Fibroblast of upper back skin (primary cell): ENCODE measurements at regions not wholly inside any gene's neighbourhood (a gene's known extent, or its start where the extent isn't known, plus 50 kb on each side); places are given as distances from the start of the nearest gene placed in this dataset.

Experiments
- DNase-seq: peaks from one replicate; pipeline ENCODE4 v3.0.0-alpha.2; 2013

DNA sequence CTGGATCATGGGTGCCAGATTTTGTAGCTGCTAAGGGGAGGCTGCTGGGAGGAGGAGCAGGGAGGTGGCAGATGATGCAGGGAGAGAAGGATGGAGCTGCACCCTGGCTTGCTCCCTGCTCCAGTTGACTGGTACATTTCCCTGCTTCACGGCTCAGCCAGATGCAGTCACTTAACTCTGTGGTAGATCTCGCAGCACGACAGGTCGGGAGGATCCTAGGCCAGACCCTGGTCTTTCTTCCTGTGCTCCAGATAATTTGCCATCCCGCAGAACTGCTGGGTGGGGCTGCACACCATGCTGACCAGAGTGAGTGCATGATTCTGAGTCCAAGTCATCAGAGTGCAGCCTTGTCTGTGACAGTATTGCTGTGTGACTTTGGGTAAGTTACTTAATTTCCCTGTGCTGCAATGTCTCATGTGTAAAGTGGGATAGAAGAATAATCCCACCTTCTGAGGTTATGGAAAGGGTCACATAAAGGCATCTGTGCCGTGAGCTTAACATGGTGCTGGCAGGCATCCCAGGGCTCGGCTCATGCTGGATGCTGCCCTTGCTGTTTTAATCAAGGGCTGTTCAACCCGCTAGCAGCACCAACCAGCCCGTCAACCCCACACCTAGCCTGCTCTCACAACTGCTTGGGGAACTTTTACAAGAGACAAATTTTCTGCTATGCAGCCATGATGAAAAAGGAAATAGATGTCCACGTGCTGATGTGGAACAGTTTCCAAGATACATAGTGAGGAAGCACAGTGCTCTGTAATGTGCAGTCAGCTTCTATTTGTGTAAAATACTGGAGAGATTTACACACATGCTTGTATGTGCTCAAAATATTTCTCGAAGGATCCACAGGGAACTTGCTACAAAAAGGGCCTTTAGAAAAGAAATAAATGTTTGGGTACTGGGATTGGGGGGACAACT lies 257.9 kb downstream of the CDH26 start:
- DNase-seq = no peak

GRCh38 chr20:60219231-60219630 lies 261.0 kb downstream of the CDH26 start:
- DNase-seq = no peak

GRCh38 chr20:60219984-60220562 lies 261.9 kb downstream of the CDH26 start:
- peak; percentile 43 for DNase-seq

DNA sequence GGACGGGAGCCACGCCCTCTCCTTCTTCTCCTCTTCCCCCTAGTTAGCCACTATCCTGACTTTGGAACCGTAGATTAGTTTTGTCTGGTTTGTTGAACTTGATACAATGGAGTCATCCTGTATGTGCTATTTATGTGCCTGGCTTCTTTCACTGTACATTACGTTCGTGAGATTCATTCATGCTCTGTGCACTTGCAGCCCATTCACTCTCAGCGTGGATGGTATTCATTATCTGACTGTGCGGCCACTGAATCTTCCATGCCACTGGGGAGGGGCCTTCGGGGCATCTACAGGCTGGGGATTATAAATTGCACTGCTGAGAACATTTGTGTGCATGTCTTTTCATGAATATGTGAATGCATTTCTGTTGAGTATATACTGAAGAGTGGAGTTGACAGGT lies 262.5 kb downstream of the CDH26 start:
- no peak for DNase-seq

DNA sequence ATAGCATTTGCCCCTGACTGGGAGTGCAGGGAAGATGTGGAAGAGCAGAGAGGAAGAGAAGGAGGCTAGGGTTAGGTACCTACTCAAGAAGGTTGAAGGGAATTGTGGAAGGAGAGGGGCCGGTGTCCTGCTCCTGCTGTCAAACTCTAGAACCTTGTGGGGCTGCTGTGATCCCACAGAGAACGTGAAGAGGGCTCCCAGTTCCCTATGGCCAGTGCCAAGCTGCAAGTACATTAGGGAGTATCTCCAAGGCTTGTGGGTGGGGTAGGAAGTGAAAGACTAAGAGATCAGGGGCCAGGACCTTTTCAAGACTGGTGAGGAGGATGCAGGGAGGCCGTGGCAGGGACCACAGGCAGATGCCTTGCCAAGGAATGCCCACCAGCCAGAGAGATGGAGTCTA lies 263.4 kb downstream of the CDH26 start:
- DNase-seq = no peak

- DNase-seq = no peak
These were observed 264.3 kb downstream of the CDH26 start for GRCh38 chr20:60222497-60222896.

DNA sequence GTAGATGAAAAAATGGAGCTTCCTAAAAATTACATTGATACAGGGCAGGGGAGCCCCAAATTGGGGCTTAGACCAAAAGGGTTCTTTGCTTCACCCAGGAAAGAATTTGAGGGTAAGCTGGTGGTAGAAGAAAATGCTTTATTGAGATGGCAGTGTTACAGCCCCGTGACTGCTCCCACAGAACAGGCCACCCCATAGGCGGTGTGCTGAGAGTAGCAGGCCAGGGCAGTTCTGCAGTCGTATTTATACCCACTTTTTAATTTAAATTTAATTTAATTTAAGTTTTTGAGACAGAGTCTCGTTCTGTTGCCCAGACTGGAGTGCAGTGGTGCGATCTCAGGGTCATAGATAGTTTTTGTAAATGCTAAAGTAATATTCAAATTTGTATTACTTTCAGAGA lies 265.0 kb downstream of the CDH26 start:
- DNase-seq = no peak

DNA sequence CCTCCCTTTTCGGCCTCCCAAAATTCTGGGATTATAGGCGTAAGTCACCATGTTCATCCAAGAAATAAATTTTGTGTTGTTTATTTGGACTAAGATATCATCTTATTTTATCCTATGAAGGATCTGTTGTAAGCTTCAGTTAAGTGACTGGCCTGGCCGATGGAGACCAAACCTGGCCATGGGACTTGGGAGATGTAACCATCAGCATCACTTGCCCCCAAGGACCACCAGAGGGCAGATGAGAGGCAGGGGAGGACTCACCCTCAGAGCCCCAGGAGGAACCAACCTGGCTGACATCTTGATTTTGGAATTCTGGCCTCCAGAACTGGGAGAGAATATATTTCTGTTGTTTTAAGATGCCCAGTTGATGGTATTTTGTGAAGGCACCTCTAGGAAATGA lies 266.7 kb downstream of the CDH26 start:
- DNase-seq = no peak

- DNase-seq = no peak
These were observed 270.0 kb downstream of the CDH26 start for GRCh38 chr20:60228255-60228654.

DNA sequence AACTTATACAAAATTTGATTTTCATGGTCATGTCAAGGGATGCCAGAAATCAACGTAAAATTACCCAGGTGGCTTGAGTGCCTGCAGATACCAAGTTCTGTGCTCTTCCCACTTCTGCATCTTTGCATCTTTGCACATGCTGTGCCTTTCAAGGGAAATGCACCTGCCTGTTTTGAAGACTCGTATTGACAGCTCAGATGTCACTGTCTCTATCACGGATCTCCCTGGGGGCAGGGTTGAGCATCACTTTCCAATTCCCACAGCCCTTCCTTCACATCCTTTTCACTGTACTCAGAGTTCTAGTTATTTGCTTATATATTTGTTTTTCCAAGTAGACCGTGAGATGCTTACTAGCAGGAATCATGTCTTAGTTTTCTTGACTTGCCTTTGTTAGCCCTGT lies 274.2 kb downstream of the CDH26 start:
- no peak for DNase-seq

DNA sequence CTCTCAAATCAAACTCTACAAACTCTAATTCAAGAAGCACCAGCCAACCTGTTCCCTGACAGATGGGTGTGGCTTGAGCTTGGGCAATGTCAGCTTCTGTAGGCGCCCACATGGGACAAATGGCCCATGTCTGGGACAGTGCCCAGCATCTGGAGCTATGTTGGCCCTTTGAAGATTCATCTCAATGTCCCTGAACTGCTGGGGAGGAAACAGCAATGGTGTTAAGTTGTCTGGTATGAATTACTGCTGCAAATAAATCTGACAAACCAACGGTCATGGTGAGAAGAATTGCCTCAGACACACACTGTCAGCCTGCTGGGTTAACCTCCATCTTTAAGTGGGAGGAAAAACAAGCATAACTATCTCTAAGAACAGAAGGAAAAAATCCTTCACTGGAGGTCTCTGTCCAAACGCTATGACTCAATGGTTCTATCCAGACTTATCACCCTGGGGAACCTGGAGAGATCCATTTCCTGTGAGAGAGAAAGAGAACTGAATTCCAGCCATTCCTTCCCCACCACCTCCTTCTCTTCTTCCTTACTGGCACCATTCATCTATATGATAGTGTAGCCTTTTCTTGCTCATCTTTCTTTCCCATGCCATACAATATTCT lies 274.9 kb downstream of the CDH26 start:
- peak; percentile 82 for DNase-seq

- no peak for DNase-seq
These were observed 278.4 kb downstream of the CDH26 start for GRCh38 chr20:60236613-60237012.

DNA sequence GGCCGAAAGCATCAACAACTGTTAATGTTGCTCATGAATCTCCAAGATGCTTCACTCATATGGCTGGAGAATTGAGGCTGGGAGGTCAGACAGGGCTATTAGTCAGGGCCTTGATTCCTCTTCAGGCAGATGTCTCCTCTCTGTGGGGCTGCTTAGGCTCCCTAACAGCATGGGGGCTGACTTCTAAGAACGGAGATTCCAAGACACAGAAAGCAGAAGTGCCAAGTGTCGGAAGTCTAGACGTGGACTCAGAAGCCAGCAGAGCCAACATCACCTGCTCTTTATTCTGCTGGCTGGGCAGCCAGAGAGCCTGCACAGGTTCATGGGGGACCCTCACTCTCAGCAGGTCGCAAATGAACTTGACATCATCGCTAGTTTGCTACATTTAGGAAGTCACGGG lies 279.8 kb downstream of the CDH26 start:
- no peak for DNase-seq

DNA sequence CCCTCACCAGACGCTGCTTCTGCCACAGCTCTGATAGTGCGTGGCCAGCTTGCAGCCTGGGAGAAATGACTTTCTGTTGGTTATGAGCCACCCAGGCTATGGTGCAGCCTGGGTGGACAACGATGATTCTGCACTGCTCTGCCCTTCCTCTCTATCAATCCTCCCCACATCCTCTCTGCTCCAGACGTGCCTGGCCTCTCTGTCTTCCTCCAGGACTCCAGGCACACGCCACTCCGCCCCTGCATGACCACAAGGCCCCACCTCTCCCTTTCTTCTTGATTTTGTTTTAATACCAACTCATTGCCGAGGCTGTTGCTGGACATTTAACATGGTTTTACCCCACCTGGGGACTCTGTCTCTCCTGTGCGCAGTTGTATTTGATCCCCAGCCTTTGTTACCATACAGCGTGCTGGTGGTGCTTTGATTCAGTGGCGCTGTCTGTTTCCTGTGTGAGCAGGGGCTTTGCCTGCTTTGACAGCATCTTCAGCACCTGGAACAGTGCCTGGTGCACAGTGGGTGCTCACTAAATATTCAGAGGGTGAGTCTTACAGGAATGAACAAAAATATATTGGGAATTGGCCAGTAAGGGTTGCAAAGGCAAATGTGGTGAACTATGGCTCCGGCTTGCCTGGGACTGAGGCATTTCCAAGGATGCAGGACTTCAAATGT lies 280.9 kb downstream of the CDH26 start:
- DNase-seq = peak; percentile 48

DNA sequence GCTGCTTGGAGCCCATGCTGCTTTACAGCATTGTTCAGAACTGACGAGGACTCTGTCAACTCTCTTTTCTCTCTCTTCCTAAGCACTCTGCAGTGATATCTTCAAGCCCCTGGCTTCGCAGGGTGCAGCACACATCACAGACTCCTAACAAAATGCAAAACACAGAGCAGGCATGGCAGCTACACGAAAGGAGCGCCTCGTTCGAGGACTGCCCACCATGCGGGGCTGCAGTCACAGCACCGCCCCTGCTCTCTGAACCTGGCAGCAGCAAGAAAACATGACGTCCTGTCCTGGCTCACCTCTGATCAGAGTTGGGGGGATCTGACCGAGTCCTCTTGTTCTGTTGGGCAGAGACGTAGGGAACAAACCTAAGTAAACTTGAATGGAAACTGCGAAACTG lies 281.7 kb downstream of the CDH26 start:
- DNase-seq = no peak

DNA sequence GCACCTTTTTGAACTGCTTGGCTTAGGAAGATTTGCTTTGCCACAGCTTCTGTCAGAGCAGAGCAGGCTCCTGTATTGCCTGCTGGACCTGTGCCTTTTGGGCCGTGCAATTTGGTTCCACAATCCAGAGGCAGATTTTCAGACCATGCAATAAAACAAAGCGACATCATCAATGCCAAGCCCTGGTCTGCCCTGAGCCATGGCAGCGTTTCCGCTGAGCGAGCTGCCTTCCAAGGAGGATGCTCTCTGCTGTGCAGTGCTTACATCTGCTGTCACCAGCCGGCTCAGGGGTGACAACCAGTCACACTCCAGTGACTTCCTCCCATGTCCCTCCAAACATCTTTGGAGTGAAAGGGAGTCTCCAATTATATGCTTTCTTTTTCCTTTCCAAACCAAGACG lies 282.2 kb downstream of the CDH26 start:
- DNase-seq = no peak

DNA sequence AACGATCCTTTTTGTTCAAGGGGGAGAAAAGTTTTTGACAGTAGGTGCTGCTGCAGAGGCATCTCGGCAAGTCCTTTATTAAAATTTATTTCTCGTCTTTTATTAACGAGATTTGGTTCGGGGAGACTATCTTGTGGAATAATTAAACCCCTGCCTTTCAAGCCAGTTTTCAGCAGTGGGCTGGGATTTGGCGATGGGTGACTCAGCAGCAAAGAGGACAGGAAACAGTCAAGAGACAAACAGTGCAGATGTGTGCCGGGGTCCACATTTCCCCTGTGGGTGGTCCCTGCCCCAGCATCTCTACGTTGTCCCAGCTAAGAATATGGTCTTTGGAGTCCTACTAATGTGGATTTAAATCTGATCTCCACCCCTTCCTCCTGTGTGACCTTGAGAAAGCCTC lies 282.8 kb downstream of the CDH26 start:
- DNase-seq = no peak

DNA sequence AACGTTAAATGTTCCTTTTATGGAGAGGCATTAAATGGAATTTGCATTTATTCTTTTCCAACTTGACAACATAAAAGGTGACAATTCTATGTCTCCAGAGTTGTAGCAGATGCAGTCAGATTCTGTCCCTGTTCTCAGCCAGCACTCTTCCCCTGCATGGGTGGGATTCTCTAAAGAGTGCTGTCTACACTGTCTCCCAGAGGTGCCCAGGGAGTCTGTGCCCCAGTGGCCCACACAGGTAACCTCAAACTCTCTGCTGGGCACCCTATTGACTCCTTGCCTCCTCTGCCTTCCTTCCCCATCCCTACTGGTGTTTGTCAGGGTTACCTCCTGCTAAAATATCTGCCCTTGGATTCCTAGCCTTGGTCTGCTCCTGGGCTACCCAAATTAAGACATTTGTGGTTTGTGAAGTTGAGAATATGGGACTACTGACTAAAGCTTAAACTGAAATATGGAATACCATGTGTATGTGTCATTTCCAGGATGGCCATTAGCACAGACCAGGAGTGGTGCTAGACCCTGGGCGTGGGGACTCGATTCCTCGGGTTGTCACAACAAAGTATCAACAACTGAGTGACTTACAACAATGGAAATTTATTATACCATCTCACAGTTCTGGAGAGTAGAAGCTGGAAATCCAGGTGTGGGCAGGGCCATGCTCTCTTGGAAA lies 284.7 kb downstream of the CDH26 start:
- peak; percentile 74 for DNase-seq

DNA sequence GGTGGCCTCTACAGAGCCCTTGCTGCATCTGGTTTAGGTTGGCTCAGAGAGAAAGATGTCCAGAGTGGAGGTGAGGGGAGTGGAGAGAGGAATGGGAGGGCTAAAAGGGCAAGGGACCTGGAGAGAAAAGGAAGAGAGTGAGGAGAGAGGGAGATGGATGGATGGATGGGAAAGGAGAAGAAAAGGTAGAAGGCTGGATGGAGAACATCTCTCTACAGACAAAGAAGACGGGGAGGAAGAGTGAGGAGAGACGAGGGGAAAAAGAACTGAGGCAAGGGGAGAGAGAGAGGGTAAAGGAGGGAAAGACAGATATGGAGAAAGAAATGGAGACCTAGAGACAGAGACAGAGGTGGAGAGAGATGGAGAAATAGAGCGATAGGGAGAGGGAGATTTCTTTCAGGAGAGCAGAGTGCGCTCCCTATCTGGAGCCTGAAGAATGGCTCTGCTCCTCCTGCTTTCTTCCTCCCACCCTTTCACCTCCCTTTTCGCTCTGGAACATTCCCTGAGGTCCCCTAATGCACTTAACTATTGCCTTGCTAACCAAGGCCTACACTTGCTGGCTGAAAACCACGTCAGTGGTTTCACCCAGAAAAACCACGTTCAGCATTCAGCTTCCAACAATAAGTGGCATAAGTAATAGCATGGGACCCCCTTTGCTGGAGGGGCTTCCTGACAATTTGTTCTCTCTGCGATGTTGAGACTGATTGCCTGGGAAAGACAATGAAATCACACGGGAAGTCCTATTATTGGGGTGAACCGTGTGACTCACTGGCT lies 286.3 kb downstream of the CDH26 start:
- DNase-seq = no peak

- DNase-seq = no peak
These were observed 288.5 kb downstream of the CDH26 start for GRCh38 chr20:60246751-60247150.

DNA sequence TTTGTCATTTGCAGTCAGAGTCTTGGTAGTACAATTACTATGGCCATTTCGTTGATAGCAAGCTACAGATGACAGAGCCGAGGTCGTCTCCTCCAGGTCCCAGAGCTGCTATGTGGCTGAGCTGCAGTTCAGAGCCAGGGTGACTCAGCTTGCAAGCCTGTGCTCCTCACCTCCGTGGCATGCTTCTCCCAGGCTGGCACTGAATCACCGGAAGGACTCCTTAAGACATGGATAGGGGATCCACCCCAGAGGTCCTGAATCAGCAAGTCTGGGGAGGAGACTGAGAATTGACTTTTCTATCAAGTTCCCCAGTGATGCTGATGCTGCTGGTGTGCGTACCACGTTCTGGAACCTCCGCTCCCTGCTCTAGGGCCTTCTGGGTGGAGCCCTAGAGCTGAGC lies 291.2 kb downstream of the CDH26 start:
- DNase-seq = peak; percentile 93

- no peak for DNase-seq
These were observed 292.0 kb downstream of the CDH26 start for GRCh38 chr20:60250251-60250650.
